ENCODE measurements at regions not wholly inside any gene's neighbourhood (a gene's known extent, or its start where the extent isn't known, plus 50 kb on each side); places are given as distances from the start of the nearest gene placed in this dataset.

GRCh38 chr13:44784708-44785080 is 204.6 kb downstream of the NUFIP1 start:
- no peak for DNase-seq
- Histone ChIP-seq H2AFZ (ENCODE audit: low read length) (no peak overlapping the region), H4K20me1 (ENCODE audit: low read length) (no peaks in the 10 kb centered on the region), H3K9me3 (ENCODE audit: low read length) (no peaks in the 10 kb centered on the region), H3K36me3 (ENCODE audit: low read depth, low read length) (no peaks in the 10 kb centered on the region), H3F3A (ENCODE audit: low read length, unreplicated experiment) (no peaks in the 10 kb centered on the region), H3K27me3 (ENCODE audit: low read length) (no peaks in the 10 kb centered on the region), H3K4me1 (ENCODE audit: insufficient read depth, low read length) (no peaks in the 10 kb centered on the region), H3K27ac (ENCODE audit: low read length) (no peak overlapping the region), H3K9ac (ENCODE audit: low read length) (no peak overlapping the region), H3K79me2 (ENCODE audit: low read length) (no peaks in the 10 kb centered on the region), H3K4me2 (ENCODE audit: low read length) (no peak overlapping the region), H3K9me2 (replicated peaks; ENCODE audit: low read length) (no peaks in the 10 kb centered on the region), H3K4me3 (ENCODE audit: low read length) (no peak overlapping the region)
- CTCF ChIA-PET: interaction anchor here (0.7 kb wide), 1 partner anchor 34 kb away, joined by 4 read pairs; no protein-coding TSS in a partner anchor
- BruUV-seq (replicated peaks): no TSS peak
- no peak for ATAC-seq
- TF ChIP-seq EZH2 (IDR thresholded peaks at IDR 0.05; ENCODE audit: low read length, unreplicated experiment) (no peak), CTCF (conservative IDR thresholded peaks at IDR 0.05; ENCODE audit: low read depth, low read length) (no peak), EZH2phosphoT487 (IDR thresholded peaks at IDR 0.05; ENCODE audit: borderline replicate concordance, low read length) (no peak)
- intact Hi-C loops (cut with micrococcal nuclease): no loop called here
- POLR2A ChIA-PET (ENCODE audit: unreplicated experiment): no interaction called here

DNA sequence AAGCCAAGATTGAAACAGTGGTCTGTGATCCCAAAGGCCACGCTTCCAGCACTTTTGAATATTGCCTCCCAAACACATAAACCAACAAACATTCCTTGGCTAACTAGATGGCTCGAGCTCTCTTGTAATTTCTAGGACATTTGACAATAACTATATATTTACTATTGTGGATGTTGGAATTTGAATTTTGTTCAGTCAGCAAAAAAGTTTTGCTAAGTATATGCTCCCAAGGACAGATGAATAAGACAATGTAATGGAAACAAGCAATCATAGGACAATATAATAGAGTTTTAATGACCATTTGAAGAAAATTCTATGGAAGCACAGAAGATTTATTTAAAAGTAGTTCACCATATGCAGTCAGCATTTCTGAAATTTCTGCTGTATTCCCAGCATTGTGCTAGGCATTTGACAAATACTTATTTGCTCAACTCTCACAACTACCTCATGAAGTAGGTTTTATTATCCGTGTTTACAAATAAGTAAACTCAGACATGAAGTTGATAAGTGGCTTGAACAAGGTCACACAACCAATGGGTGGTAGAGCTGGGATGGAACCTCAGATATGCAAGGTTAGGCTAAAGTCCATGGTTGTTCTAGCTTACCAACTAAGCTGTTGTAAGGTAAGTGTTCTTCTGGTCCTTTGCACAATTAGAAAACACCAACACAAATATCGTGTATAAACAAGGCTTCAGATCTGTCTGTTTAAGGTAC is 205.1 kb downstream of the NUFIP1 start:
- TF ChIP-seq EZH2 (IDR thresholded peaks at IDR 0.05; ENCODE audit: low read length, unreplicated experiment) (no peak), EZH2phosphoT487 (IDR thresholded peaks at IDR 0.05; ENCODE audit: borderline replicate concordance, low read length) (no peak), CTCF (conservative IDR thresholded peaks at IDR 0.05; ENCODE audit: low read depth, low read length) (no peak)
- H3K36me3 ChIP-seq (ENCODE audit: low read depth, low read length): no peaks in the 10 kb centered on the region
- no peak overlapping the region for H3K27ac ChIP-seq (ENCODE audit: low read length)
- H4K20me1 ChIP-seq (ENCODE audit: low read length): no peaks in the 10 kb centered on the region
- H3K4me3 ChIP-seq (ENCODE audit: low read length): no peak overlapping the region
- ATAC-seq (no peak), DNase-seq (no peak)
- no peak overlapping the region for H3K4me2 ChIP-seq (ENCODE audit: low read length)
- H3K9ac ChIP-seq (ENCODE audit: low read length): no peak overlapping the region
- POLR2A ChIA-PET (ENCODE audit: unreplicated experiment): no interaction called here
- H3K9me3 ChIP-seq (ENCODE audit: low read length): no peaks in the 10 kb centered on the region
- H2AFZ ChIP-seq (ENCODE audit: low read length): no peak overlapping the region
- no TSS peak for BruUV-seq (replicated peaks)
- CTCF ChIA-PET: no interaction called here
- H3K4me1 ChIP-seq (ENCODE audit: insufficient read depth, low read length): no peaks in the 10 kb centered on the region
- intact Hi-C loops (cut with micrococcal nuclease): no loop called here
- H3K27me3 ChIP-seq (ENCODE audit: low read length): no peaks in the 10 kb centered on the region
- H3F3A ChIP-seq (ENCODE audit: low read length, unreplicated experiment): no peaks in the 10 kb centered on the region
- no peaks in the 10 kb centered on the region for H3K9me2 ChIP-seq (replicated peaks; ENCODE audit: low read length)
- no peaks in the 10 kb centered on the region for H3K79me2 ChIP-seq (ENCODE audit: low read length)

DNA sequence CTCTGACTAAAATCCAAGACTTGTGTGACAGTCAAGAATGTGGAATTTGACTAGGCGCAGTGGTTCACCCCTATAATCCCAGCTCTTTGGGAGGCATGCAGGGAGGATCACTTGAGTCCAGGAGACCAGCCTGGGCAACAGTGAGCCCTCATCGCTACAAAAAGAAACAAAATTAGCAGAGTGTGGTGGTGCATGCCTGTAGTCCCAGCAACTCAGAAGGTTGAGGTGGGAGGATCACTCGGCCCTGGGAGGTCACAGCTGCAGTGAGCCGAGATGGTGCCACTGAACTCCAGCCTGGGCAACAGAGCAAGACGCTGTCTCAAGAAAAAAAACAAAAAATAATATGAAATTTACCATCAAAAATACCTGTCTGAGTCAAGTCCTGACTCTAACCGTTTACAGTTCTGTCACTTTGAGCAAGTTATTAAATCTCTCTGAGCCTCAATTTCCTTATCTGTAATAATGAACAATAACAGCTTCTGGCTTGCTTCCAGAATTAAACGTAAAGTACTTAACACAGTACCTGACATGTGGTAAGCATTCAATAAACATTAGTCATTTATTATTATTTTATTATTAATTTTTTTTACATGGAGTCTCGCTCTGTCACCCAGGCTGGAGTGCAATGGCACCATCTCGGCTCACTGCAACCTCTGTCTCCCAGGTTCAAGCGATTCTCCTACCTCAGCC is 204.6 kb upstream of the TSC22D1 start:
- Histone ChIP-seq H3K4me2 (ENCODE audit: low read length) (no peak overlapping the region), H3K4me1 (ENCODE audit: insufficient read depth, low read length) (no peaks in the 10 kb centered on the region), H3K9me3 (ENCODE audit: low read length) (no peaks in the 10 kb centered on the region), H2AFZ (ENCODE audit: low read length) (no peak overlapping the region), H3K9me2 (replicated peaks; ENCODE audit: low read length) (no peaks in the 10 kb centered on the region), H3K79me2 (ENCODE audit: low read length) (no peaks in the 10 kb centered on the region), H4K20me1 (ENCODE audit: low read length) (no peaks in the 10 kb centered on the region), H3K36me3 (ENCODE audit: low read depth, low read length) (no peaks in the 10 kb centered on the region), H3K4me3 (ENCODE audit: low read length) (no peak overlapping the region), H3K9ac (ENCODE audit: low read length) (no peak overlapping the region), H3K27ac (ENCODE audit: low read length) (no peak overlapping the region), H3K27me3 (ENCODE audit: low read length) (no peaks in the 10 kb centered on the region), H3F3A (ENCODE audit: low read length, unreplicated experiment) (no peaks in the 10 kb centered on the region)
- ATAC-seq (no peak), DNase-seq (no peak)
- POLR2A ChIA-PET (ENCODE audit: unreplicated experiment): no interaction called here
- TF ChIP-seq EZH2phosphoT487 (IDR thresholded peaks at IDR 0.05; ENCODE audit: borderline replicate concordance, low read length) (no peak), EZH2 (IDR thresholded peaks at IDR 0.05; ENCODE audit: low read length, unreplicated experiment) (no peak), CTCF (conservative IDR thresholded peaks at IDR 0.05; ENCODE audit: low read depth, low read length) (no peak)
- CTCF ChIA-PET: no interaction called here
- intact Hi-C loops (cut with micrococcal nuclease): no loop called here
- no TSS peak for BruUV-seq (replicated peaks)

Data from PC-3 (cell line).